ENCODE measurements at regions not wholly inside any gene's neighbourhood (a gene's known extent, or its start where the extent isn't known, plus 50 kb on each side); places are given as distances from the start of the nearest gene placed in this dataset.

DNA sequence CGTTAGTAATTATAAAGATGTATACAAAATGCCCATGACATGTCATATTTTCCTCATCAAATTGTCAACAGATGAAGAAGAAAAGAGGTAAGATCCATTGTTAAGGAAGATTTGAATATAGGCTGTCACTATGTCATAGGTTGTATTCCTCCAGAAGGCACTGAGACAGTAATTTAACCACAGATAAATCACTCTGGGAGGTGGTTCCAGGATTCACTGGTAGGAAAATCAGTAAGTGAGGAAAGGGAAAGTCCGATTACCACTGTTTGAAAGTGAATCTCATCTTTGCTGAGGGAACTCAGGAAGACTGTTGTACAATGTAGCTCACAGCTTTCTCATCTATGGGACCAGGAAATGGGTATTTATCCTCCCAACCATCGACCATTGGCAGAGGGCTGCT is 152.8 kb upstream of the TMEFF2 start:
- 50 to 76% methylated on average over 3 of the region's 3 CpGs for WGBS, 2 donors
- intact Hi-C loops (cut with DNase I), result no loop called here
- no peaks in the 10 kb centered on the region for H3K36me3 ChIP-seq
- TF ChIP-seq EP300 (IDR thresholded peaks at IDR 0.05), result no peak
- TF ChIP-seq, protein P1, sequence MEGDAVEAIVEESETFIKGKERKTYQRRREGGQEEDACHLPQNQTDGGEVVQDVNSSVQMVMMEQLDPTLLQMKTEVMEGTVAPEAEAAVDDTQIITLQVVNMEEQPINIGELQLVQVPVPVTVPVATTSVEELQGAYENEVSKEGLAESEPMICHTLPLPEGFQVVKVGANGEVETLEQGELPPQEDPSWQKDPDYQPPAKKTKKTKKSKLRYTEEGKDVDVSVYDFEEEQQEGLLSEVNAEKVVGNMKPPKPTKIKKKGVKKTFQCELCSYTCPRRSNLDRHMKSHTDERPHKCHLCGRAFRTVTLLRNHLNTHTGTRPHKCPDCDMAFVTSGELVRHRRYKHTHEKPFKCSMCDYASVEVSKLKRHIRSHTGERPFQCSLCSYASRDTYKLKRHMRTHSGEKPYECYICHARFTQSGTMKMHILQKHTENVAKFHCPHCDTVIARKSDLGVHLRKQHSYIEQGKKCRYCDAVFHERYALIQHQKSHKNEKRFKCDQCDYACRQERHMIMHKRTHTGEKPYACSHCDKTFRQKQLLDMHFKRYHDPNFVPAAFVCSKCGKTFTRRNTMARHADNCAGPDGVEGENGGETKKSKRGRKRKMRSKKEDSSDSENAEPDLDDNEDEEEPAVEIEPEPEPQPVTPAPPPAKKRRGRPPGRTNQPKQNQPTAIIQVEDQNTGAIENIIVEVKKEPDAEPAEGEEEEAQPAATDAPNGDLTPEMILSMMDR (IDR thresholded peaks at IDR 0.05), result no peak
- no peak overlapping the region for H3K27ac ChIP-seq
- H3K27me3 ChIP-seq, result no peaks in the 10 kb centered on the region
- no peaks in the 10 kb centered on the region for H3K4me1 ChIP-seq
- H3K4me3 ChIP-seq, result no peak overlapping the region
- no peaks in the 10 kb centered on the region for H3K9me3 ChIP-seq
- no peak for DNase-seq

DNA sequence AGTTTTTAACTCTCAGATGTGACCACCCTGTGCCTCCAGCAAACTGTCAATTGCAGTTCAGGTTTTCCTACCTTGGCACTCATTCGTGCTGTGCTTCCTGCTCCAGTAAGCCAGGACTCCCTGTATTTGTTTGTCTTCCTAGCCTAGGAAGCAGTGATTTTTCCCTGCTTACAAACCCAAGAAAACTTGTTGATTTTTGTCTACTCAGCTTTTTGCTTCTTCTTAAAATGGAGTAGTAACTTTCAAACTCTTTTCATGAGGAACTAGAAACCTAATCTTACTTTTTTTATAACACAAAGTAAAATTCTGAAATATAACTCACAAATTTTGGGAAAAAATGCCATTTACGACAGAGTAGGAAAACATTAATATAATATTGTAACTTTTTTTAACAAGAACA is 150.6 kb upstream of the TMEFF2 start:
- H3K27me3 ChIP-seq, result no peaks in the 10 kb centered on the region
- 69 to 71% methylated on average over 2 of the region's 2 CpGs for WGBS, 2 donors
- no peaks in the 10 kb centered on the region for H3K36me3 ChIP-seq
- TF ChIP-seq POLR2AphosphoS5 (IDR thresholded peaks at IDR 0.05) (no peak), EP300 (IDR thresholded peaks at IDR 0.05) (no peak), POLR2A (IDR thresholded peaks at IDR 0.05) (no peak)
- H3K27ac ChIP-seq, result no peak overlapping the region
- H3K4me3 ChIP-seq, result no peak overlapping the region
- H3K9me3 ChIP-seq, result no peaks in the 10 kb centered on the region
- no peaks in the 10 kb centered on the region for H3K4me1 ChIP-seq
- DNase-seq, result no peak
- intact Hi-C loops (cut with DNase I), result no loop called here

DNA sequence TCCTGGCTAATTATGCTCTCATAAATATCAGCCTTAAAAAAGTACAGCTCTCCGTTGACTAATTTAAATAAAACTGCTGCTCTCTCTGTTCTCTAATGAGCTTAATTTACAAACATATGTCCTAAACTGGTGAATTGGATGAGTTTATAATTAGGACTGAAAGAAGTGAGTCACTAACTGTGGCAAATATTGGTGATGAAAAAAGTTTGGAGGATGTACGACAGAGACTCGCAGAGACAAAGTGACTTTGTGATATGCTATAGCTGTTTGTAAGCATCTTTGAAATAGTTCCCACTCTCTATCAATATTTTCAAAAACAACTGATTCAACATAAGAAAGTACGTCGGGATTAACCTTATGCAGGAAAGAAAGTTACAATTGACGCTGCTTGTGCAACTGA is 138.9 kb upstream of the TMEFF2 start:
- no peaks in the 10 kb centered on the region for H3K9me3 ChIP-seq
- no peaks in the 10 kb centered on the region for H3K36me3 ChIP-seq
- H3K4me1 ChIP-seq, result no peaks in the 10 kb centered on the region
- 77 to 82% methylated on average over 6 of the region's 6 CpGs for WGBS, 2 donors
- no peak for DNase-seq
- H3K27me3 ChIP-seq, result no peaks in the 10 kb centered on the region
- H3K27ac ChIP-seq, result no peak overlapping the region
- intact Hi-C loops (cut with DNase I), result no loop called here
- no peak overlapping the region for H3K4me3 ChIP-seq
- no peak for TF ChIP-seq POLR2A (IDR thresholded peaks at IDR 0.05)
- TF ChIP-seq, protein P1 (IDR thresholded peaks at IDR 0.05), result no peak
- TF ChIP-seq EP300 (IDR thresholded peaks at IDR 0.05), result no peak
- TF ChIP-seq POLR2AphosphoS5 (IDR thresholded peaks at IDR 0.05), result no peak

DNA sequence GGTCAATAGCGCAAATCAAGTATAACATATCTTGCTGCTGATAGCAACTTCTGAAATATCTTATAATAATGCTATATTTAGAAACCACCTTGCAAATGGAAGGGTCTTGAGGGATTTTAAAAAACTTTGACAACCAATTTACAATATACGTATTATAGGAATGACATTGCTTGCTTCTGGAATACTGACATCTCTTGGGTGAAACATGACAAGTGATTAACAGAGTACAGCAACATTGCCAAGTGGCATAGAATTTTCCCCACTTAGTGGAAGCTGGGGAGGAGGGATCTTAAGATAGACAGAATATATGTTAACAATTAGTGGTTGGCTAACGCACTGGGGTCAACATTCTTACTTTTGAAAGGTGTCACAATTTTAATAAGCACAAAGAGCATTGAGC is 133.6 kb upstream of the TMEFF2 start:
- DNase-seq, result no peak
- Histone ChIP-seq H3K36me3 (no peaks in the 10 kb centered on the region), H3K4me3 (no peak overlapping the region), H3K9me3 (no peaks in the 10 kb centered on the region), H3K27me3 (no peaks in the 10 kb centered on the region), H3K27ac (no peak overlapping the region), H3K4me1 (no peaks in the 10 kb centered on the region)
- intact Hi-C loops (cut with DNase I), result no loop called here
- TF ChIP-seq EP300 (IDR thresholded peaks at IDR 0.05), result no peak
- TF ChIP-seq, protein P1 (IDR thresholded peaks at IDR 0.05), result no peak
- no peak for TF ChIP-seq POLR2AphosphoS5 (IDR thresholded peaks at IDR 0.05)
- TF ChIP-seq POLR2A (IDR thresholded peaks at IDR 0.05), result no peak
- 95% methylated on average over 3 of the region's 3 CpGs for WGBS, 2 donors

DNA sequence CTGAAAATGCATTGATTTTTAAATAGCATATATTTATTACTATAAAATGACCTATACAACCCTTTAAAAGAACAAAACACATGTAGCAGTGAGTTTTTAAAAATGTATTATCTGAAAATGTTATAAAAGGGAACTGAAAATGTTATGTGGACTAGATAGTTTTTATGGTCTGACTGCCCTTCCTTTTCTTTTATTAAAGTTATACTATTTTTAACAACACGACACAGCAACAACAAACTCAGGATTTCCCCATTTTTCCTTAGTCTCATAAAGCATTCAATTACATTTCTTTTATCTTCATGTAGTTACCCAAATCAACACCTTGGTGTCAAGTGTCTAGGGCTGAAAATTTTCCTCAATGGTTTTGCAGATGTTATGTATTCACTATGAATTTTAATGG is 132.8 kb upstream of the TMEFF2 start:
- Histone ChIP-seq H3K36me3 (no peaks in the 10 kb centered on the region), H3K4me1 (no peaks in the 10 kb centered on the region), H3K4me3 (no peak overlapping the region), H3K9me3 (no peaks in the 10 kb centered on the region), H3K27ac (no peak overlapping the region), H3K27me3 (no peaks in the 10 kb centered on the region)
- WGBS, 2 donors, result 44 to 56% methylated on average over 1 of the region's 1 CpG
- TF ChIP-seq, protein P1 (IDR thresholded peaks at IDR 0.05), result no peak
- TF ChIP-seq POLR2A (IDR thresholded peaks at IDR 0.05) (no peak), EP300 (IDR thresholded peaks at IDR 0.05) (no peak), POLR2AphosphoS5 (IDR thresholded peaks at IDR 0.05) (no peak)
- no peak for DNase-seq
- intact Hi-C loops (cut with DNase I), result no loop called here

All from sigmoid colon (tissue), 6 donors.